Naive thymus-derived CD8-positive, alpha-beta T cell (primary cell): ENCODE measurements at regions not wholly inside any gene's neighbourhood (a gene's known extent, or its start where the extent isn't known, plus 50 kb on each side); places are given as distances from the start of the nearest gene placed in this dataset.
"Not testable (repeated sequence)": the region's sequence is repeated elsewhere in the genome, so short reads cannot be mapped to it uniquely, and the experiment has no call there.

Experiments used
- ATAC-seq, 2 donors: fragments of 150-1000 bp; cut with Tn5 transposase in 1 of 2; sonication (Bioruptor Pico), chemical (Tn5 transposase) in 1 of 2; 1 replicate in 1 of 2; 2 replicates in 1 of 2; pipeline ENCODE4 v1.10.0; 2021; ENCODE audit warnings: mild to moderate bottlenecking in 2 of 2, moderate library complexity in 2 of 2
- POLR2A ChIA-PET: fragments of 350-600 bp; sonication (Branson Sonifier 250); formaldehyde crosslinking; loops from one replicate; lab custom pipeline; 2021; ENCODE audit warnings: antibody characterized with exemption; lab: Charles Lee
- DNase-seq, 10 donors: peaks; one replicate each; pipeline versions ENCODE4 v3.0.0 to v3.0.0-alpha.2; 2020 to 2022
- H3K27ac Mint-ChIP-seq, 10 donors: one replicate each; pipeline ENCODE4 v1.8.0; 2020 to 2022; ENCODE audit warnings: mild to moderate bottlenecking in 10 of 10, mixed read lengths in 10 of 10, moderate library complexity in 4 of 10, inconsistent platforms in 1 of 10
- H3K27me3 Mint-ChIP-seq, 5 donors: one replicate each; pipeline ENCODE4 v1.8.0; 2021 to 2022; ENCODE audit warnings: mixed read lengths in 5 of 5
- H3K36me3 Mint-ChIP-seq, 3 donors: one replicate each; pipeline ENCODE4 v1.8.0; 2020 to 2022; ENCODE audit warnings: mixed read lengths in 3 of 3, mild to moderate bottlenecking in 2 of 3, inconsistent platforms in 1 of 3
- H3K4me1 Mint-ChIP-seq, 4 donors: one replicate each; pipeline ENCODE4 v1.8.0; 2021 to 2022; ENCODE audit warnings: mixed read lengths in 4 of 4
- H3K4me3 Mint-ChIP-seq, 10 donors: one replicate each; pipeline ENCODE4 v1.8.0; 2020 to 2022; ENCODE audit warnings: mild to moderate bottlenecking in 10 of 10, mixed read lengths in 10 of 10, moderate library complexity in 6 of 10, inconsistent platforms in 1 of 10
- H3K9me3 Mint-ChIP-seq, 9 donors: one replicate each; pipeline ENCODE4 v1.8.0; 2020 to 2022; ENCODE audit warnings: mixed read lengths in 9 of 9, mild to moderate bottlenecking in 3 of 9, inconsistent platforms in 1 of 9, moderate library complexity in 1 of 9

DNA sequence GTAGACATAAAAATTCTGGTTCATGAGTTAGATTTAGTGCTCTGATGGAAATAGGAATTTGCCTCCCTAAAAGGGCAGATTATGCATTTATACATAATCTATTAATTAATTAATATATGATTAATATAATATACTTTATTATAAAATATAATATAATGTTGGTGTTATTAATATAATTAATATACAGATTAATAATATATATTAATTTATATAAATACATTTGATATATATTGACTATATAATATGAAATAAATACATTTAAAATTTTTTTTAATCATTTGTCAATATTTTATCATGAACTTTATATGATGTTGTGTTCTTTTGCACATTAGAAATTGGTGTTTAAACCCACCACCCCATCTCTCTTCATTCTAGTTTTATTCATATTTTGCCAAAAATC is 652.1 kb upstream of the ZNF804A start:
- no peaks in the 10 kb centered on the region for H3K27me3 Mint-ChIP-seq

DNA sequence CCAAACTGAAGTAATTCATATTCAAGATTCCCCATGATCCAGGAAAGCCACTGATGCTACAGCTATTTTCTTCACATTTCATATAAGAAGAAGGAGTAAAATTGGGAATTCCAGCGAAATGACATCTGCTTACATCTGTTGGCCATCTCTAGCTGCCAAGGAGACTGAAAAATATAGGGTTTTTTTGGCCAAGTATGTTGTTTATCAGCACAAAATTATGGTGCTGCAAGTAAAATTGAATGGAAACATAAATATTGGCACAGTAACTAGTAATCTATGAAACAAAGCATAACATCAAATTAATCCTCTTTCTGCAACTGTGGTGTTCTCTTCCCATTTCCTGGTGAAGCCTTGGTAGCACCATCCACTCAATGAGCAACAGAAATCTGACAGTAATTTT is 649.5 kb upstream of the ZNF804A start:
- ATAC-seq (no peak), DNase-seq (no peak)
- Mint-ChIP-seq H3K4me1 (no peaks in the 10 kb centered on the region), H3K4me3 (no peak overlapping the region), H3K9me3 (peaks cover 0 to 18% (median 3%) of the 10 kb centered on the region in 9 donors), H3K36me3 (no peaks in the 10 kb centered on the region), H3K27ac (no peak overlapping the region), H3K27me3 (no peaks in the 10 kb centered on the region)
- POLR2A ChIA-PET, result no interaction called here

More for the DNA sequence above, 652.1 kb upstream of the ZNF804A start:
- Mint-ChIP-seq H3K27ac (no peak overlapping the region), H3K4me3 (no peak overlapping the region), H3K36me3 (no peaks in the 10 kb centered on the region), H3K4me1 (no peaks in the 10 kb centered on the region), H3K9me3 (peaks cover 0 to 22% (median 6%) of the 10 kb centered on the region in 9 donors)
- POLR2A ChIA-PET, result no interaction called here
- DNase-seq (no peak), ATAC-seq (no peak)

DNA sequence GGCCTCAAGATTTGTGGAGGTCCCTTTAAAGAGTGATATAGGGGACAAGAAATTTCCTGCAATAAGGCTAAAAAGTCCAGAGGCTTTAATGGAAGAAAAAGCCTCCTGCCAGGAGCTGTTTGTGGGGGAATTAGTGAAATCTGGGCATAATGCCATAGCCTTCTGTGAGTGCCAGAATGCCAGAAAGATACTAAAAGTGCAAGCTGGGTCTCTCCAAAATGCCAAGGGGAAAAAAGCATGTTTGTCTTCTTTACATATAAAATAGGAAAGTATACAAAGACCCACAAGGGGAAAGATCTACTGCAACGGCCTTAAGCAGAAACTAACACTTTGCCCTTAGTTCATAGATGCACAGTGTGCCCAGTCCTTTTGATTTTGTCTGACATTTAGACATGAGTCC is 647.7 kb upstream of the ZNF804A start:
- POLR2A ChIA-PET, result no interaction called here
- Mint-ChIP-seq H3K4me1 (no peaks in the 10 kb centered on the region), H3K36me3 (no peaks in the 10 kb centered on the region), H3K27ac (no peak overlapping the region), H3K9me3 (peaks cover 0 to 20% (median 4%) of the 10 kb centered on the region in 9 donors), H3K4me3 (no peak overlapping the region), H3K27me3 (no peaks in the 10 kb centered on the region)
- no peak for ATAC-seq
- DNase-seq, result no peak

DNA sequence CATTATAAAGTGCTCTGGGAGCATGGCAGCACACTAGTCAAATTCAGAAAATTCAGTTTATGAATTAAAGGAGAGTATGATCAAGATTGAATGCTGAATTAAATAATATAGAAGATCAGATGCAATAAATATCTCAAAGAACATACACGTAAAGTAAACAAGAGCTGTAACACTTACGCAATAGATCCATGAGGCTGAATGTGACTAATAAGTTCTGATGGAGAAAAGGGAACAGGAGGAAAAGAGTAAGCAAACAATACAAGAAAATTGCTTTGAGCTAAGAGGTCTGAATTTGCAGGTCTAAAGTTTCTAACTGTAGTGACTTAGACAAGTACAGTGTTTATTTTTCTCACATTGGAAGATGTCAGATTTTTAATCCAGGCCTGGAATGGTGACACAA is 646.7 kb upstream of the ZNF804A start:
- no peaks in the 10 kb centered on the region for H3K27me3 Mint-ChIP-seq
- ATAC-seq (no peak), DNase-seq (no peak)
- no peaks in the 10 kb centered on the region for H3K4me1 Mint-ChIP-seq
- no peak overlapping the region for H3K4me3 Mint-ChIP-seq
- H3K27ac Mint-ChIP-seq, result no peak overlapping the region
- POLR2A ChIA-PET, result no interaction called here
- peaks cover 0 to 20% (median 4%) of the 10 kb centered on the region in 9 donors for H3K9me3 Mint-ChIP-seq
- H3K36me3 Mint-ChIP-seq, result no peaks in the 10 kb centered on the region

DNA sequence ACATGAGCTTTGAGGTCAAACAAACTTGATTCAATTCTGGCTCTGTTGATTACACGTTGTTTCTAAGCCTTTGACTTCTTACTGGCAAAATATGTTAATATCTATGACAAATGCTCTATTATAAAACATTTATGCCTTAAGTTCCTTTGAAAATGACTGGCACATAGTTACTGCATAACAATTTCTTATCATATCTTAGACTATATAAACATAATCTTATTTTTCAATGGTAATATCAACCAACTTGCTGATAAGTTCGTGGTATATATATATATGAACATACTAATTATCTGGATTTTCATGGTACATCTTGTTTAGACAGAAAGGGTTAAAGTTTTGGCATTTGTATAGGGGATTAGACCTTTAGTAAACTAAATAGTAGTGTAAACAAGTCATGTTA is 645.6 kb upstream of the ZNF804A start:
- DNase-seq (no peak), ATAC-seq (no peak)
- Mint-ChIP-seq H3K4me3 (no peak overlapping the region), H3K36me3 (no peaks in the 10 kb centered on the region), H3K27me3 (no peaks in the 10 kb centered on the region), H3K27ac (no peak overlapping the region), H3K9me3 (peaks cover 0 to 20% (median 3%) of the 10 kb centered on the region in 9 donors), H3K4me1 (no peaks in the 10 kb centered on the region)
- POLR2A ChIA-PET, result no interaction called here

DNA sequence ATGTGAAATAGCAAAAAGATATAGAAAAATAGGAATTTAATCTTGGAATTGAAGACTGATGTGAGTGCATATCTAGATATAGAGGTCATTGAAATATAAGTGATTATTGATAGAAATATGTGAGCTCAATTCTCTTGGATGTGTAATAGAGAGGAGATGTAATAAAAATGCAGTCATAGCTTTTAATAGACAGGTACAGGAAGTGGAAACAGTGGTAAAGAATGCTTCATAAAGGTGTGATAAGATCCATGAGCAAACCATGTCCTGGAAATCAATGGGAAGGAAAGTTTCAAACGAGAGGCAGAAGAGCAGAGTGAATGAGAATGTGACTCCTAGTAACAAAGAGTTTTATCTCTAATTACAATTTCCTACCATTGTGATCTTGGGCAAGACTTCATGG is 634.7 kb upstream of the ZNF804A start:
- POLR2A ChIA-PET, result no interaction called here
- H3K4me3 Mint-ChIP-seq, result no peak overlapping the region
- no peaks in the 10 kb centered on the region for H3K27me3 Mint-ChIP-seq
- no peak for ATAC-seq
- no peak for DNase-seq
- H3K4me1 Mint-ChIP-seq, result no peaks in the 10 kb centered on the region
- H3K27ac Mint-ChIP-seq, result no peak overlapping the region
- H3K9me3 Mint-ChIP-seq, result peaks cover 0 to 17% (median 1%) of the 10 kb centered on the region in 9 donors
- H3K36me3 Mint-ChIP-seq, result no peaks in the 10 kb centered on the region

DNA sequence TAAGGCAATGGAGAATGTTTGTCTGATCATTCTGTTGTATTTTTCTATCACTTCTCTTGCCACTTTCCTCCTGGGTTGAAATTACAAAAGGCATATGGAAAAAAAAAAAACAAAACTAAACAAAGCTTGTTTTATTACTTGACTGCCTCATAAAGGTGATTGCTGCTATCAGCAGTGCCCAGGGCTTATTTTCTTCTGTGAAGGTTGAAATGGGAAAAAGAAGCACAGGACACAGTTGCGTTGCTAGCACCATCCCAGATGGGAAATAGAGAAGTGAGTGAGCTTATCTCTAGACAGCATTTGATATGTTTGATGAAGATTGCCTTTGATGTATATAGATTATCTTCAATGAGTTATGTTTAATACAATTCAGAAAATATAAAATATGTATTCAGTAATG is 633.8 kb upstream of the ZNF804A start:
- Mint-ChIP-seq H3K4me3 (no peak overlapping the region), H3K27ac (no peak overlapping the region), H3K36me3 (no peaks in the 10 kb centered on the region), H3K4me1 (no peaks in the 10 kb centered on the region), H3K9me3 (peaks cover 0 to 17% (median 1%) of the 10 kb centered on the region in 9 donors), H3K27me3 (no peaks in the 10 kb centered on the region)
- POLR2A ChIA-PET, result no interaction called here
- DNase-seq (no peak), ATAC-seq (no peak)

DNA sequence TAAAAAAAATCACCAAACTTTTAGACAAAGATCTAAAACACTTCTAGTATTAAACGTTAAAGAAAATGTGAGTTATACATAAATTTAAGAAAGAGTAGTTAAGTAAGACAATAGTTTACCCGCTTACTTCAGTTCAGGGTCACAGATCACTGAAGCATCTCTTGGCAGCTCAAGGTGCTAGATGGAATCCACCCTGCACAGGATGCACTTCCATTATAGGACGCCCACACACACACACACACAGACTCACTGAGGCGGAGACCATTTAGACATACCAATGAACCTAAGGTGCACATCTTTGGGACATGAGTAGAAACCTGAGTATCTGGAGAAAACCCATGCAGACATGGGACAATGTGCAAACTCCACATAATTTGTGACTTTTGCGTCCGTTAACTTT is 630.6 kb upstream of the ZNF804A start:
- Mint-ChIP-seq H3K4me1 (no peaks in the 10 kb centered on the region), H3K9me3 (peaks cover 0 to 14% (median 4%) of the 10 kb centered on the region in 9 donors), H3K4me3 (no peak overlapping the region), H3K27ac (no peak overlapping the region), H3K36me3 (no peaks in the 10 kb centered on the region), H3K27me3 (no peaks in the 10 kb centered on the region)
- POLR2A ChIA-PET, result no interaction called here
- DNase-seq (no peak), ATAC-seq (no peak)

DNA sequence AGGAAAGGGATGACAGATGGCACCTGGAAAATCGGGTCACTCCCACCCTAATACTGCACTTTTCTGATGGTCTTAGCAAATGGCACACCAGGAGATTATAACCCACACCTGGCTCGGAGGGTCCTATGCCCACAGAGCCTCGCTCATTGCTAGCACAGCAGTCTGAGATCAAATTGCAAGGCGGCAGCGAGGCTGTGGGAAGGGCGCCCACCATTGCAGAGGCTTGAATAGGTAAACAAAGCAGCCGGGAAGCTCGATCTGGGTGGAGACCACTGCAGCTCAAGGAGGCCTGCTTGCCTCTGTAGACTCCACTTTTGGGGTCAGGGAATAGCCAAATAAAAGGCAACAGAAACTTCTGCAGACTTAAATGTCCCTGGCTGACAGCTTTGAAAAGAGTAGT is 622.7 kb upstream of the ZNF804A start:
- H3K36me3 Mint-ChIP-seq, H3K27me3 Mint-ChIP-seq, DNase-seq, H3K27ac Mint-ChIP-seq, H3K4me1 Mint-ChIP-seq, ATAC-seq, H3K4me3 Mint-ChIP-seq, POLR2A ChIA-PET: not testable (repeated sequence)
- peaks cover 0 to 23% (median 11%) of the 10 kb centered on the region in 9 donors for H3K9me3 Mint-ChIP-seq

DNA sequence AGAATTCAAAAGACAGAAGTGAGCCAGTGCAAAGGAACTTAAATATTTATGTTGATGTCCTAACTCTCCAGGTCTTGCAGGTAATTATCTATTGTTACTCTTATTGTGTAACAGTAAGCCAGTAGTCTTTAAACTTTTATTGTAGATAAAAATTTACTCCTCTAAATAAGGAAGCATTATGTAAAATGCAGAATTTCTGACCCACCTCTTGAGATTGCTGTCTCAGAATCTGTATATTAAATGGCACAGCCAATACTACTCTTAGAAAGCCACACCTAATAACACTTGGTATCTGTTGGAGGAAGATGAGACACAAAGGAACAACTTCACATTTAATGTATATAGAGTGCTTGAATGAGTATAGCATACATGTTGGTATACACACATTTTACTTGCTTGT is 613.5 kb upstream of the ZNF804A start:
- ATAC-seq (no peak), DNase-seq (no peak)
- no peaks in the 10 kb centered on the region for H3K27me3 Mint-ChIP-seq

DNA sequence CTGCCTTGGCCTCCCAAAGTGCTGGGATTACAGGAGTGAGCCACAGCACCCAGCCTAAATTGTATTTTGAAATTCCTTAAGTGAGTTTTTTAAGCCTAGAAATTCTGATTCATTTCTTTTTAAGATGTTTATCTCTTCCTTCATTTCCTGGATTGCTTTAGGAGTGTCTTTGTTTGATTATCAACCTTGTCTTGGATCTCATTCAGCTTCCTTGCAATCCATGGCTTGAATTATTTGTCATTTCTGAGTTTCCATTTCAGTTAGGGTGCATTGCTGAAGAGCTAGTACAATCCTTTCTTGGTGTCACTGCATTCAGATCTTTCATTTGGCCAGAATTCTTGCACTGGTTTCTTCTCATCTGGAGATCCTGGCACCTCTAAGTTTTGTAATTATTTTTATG is 606.4 kb upstream of the ZNF804A start:
- Mint-ChIP-seq H3K9me3 (peaks cover 0 to 28% (median 10%) of the 10 kb centered on the region in 9 donors), H3K36me3 (peaks cover 0 to 5% (median 0%) of the 10 kb centered on the region in 3 donors), H3K27me3 (no peaks in the 10 kb centered on the region), H3K4me1 (peaks cover 0 to 2% (median 0%) of the 10 kb centered on the region in 4 donors), H3K4me3 (no peak overlapping the region), H3K27ac (no peak overlapping the region)
- POLR2A ChIA-PET, result no interaction called here
- ATAC-seq (no peak), DNase-seq (no peak)

More for the DNA sequence above, 613.5 kb upstream of the ZNF804A start:
- Mint-ChIP-seq H3K36me3 (no peaks in the 10 kb centered on the region), H3K9me3 (peaks cover 0 to 22% (median 9%) of the 10 kb centered on the region in 9 donors), H3K4me3 (no peak overlapping the region), H3K27ac (no peak overlapping the region), H3K4me1 (no peaks in the 10 kb centered on the region)
- POLR2A ChIA-PET, result no interaction called here

DNA sequence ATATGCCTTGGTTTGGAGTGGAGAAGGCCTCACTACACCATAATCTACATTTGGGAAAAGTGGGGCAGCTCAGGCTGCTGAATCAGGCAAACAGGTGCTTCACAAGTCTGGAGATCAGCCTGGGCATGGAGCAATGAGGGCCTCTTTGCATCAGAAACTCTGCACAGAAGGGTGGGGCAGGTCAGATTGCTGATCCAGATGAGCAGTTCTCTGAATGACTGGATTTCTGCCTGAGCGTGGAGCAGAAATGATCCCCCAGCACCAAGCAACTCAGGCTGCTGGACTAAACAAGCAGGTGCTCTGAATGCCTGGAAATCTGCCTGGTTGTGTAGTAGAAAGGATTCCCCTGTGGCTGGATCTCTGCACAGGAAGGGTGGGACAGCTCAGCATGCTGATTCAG is 605.3 kb upstream of the ZNF804A start:
- peaks cover 0 to 5% (median 0%) of the 10 kb centered on the region in 3 donors for H3K36me3 Mint-ChIP-seq
- peaks cover 0 to 28% (median 10%) of the 10 kb centered on the region in 9 donors for H3K9me3 Mint-ChIP-seq
- POLR2A ChIA-PET, result no interaction called here
- H3K27me3 Mint-ChIP-seq, result no peaks in the 10 kb centered on the region
- no peak for ATAC-seq
- no peak overlapping the region for H3K27ac Mint-ChIP-seq
- DNase-seq, result no peak
- peaks cover 0 to 2% (median 0%) of the 10 kb centered on the region in 4 donors for H3K4me1 Mint-ChIP-seq
- H3K4me3 Mint-ChIP-seq, result no peak overlapping the region

DNA sequence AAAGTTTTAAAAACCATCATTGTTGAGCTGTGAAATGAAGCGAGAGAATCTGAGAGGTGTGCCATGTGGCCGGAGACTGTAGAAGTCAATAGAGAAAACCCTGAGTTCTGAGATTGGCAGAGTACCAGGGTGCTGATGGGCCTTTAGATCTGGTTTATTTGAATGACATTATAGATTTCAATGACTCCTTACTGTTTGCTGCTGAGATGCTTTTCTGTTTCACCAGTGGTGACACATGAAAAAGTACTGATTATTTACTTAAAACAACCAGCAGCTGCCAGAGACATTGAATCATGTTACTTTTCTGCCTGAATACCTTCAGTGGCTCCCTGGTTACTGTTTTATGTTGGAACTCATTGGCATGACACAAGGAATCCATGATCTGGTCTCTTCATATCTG is 602.7 kb upstream of the ZNF804A start:
- ATAC-seq (no peak), DNase-seq (no peak)
- POLR2A ChIA-PET, result no interaction called here
- no peak overlapping the region for H3K4me3 Mint-ChIP-seq
- H3K4me1 Mint-ChIP-seq, result peaks cover 0 to 2% (median 0%) of the 10 kb centered on the region in 4 donors
- H3K36me3 Mint-ChIP-seq, result no peaks in the 10 kb centered on the region
- H3K27ac Mint-ChIP-seq, result no peak overlapping the region
- H3K27me3 Mint-ChIP-seq, result no peaks in the 10 kb centered on the region
- H3K9me3 Mint-ChIP-seq, result peaks cover 0 to 19% (median 5%) of the 10 kb centered on the region in 9 donors
